BE2C (cell line): ENCODE measurements at regions not wholly inside any gene's neighbourhood (a gene's known extent, or its start where the extent isn't known, plus 50 kb on each side); places are given as distances from the start of the nearest gene placed in this dataset.

Experiments used
- DNase-seq: peaks from one replicate; pipeline ENCODE4 v3.0.0-alpha.2; 2020
- H3K27me3 ChIP-seq: fragments of 250-450 bp; sonication (Bioruptor Pico); 2 replicates; pipeline ENCODE4 v1.5.1; 2020; ENCODE audit warnings: mild to moderate bottlenecking
- H3K36me3 ChIP-seq: fragments of 250-450 bp; sonication (Bioruptor Pico); 2 replicates; pipeline ENCODE4 v1.5.1; 2020; ENCODE audit warnings: mild to moderate bottlenecking
- H3K4me1 ChIP-seq: fragments of 250-450 bp; sonication (Bioruptor Pico); 2 replicates; pipeline ENCODE4 v1.5.1; 2020
- H3K4me3 ChIP-seq: 2 replicates; pipeline ENCODE4 v1.5.1; 2011; ENCODE audit warnings: low read depth, low read length
- H3K9me3 ChIP-seq: fragments of 250-450 bp; sonication (Bioruptor Pico); 2 replicates; pipeline ENCODE4 v1.5.1; 2020
- CTCF ChIP-seq: IDR thresholded peaks from 2 replicates; pipeline ENCODE4 v1.5.1; 2012; ENCODE audit warnings: mild to moderate bottlenecking, low read depth, low read length

GRCh38 chr18:51778115-51778514 is 561.9 kb upstream of the DCC start:
- no peak for DNase-seq
- no peak for TF ChIP-seq CTCF
- no peaks in the 10 kb centered on the region for H3K4me1 ChIP-seq
- H3K27me3 ChIP-seq: no peaks in the 10 kb centered on the region
- H3K36me3 ChIP-seq: no peaks in the 10 kb centered on the region
- H3K4me3 ChIP-seq: no peak overlapping the region
- H3K9me3 ChIP-seq: no peaks in the 10 kb centered on the region

GRCh38 chr18:51789871-51790270 is 550.1 kb upstream of the DCC start:
- no peak for DNase-seq

GRCh38 chr18:51801514-51801913 is 538.5 kb upstream of the DCC start:
- Histone ChIP-seq H3K27me3 (no peaks in the 10 kb centered on the region), H3K9me3 (no peaks in the 10 kb centered on the region), H3K36me3 (no peaks in the 10 kb centered on the region), H3K4me1 (no peaks in the 10 kb centered on the region), H3K4me3 (no peak overlapping the region)
- no peak for DNase-seq
- no peak for TF ChIP-seq CTCF

More at GRCh38 chr18:51789871-51790270, 550.1 kb upstream of the DCC start:
- no peaks in the 10 kb centered on the region for H3K27me3 ChIP-seq
- H3K4me1 ChIP-seq: no peaks in the 10 kb centered on the region
- no peak for TF ChIP-seq CTCF
- H3K36me3 ChIP-seq: no peaks in the 10 kb centered on the region
- H3K4me3 ChIP-seq: no peak overlapping the region
- H3K9me3 ChIP-seq: no peaks in the 10 kb centered on the region

- peak; percentile 29 for DNase-seq
- Histone ChIP-seq H3K36me3 (no peaks in the 10 kb centered on the region), H3K9me3 (no peaks in the 10 kb centered on the region), H3K27me3 (no peaks in the 10 kb centered on the region), H3K4me3 (no peak overlapping the region), H3K4me1 (no peaks in the 10 kb centered on the region)
- TF ChIP-seq CTCF: no peak
Measured at GRCh38 chr18:51802569-51803428, 537.2 kb upstream of the DCC start.

GRCh38 chr18:51807336-51807735 is 532.7 kb upstream of the DCC start:
- TF ChIP-seq CTCF: no peak
- Histone ChIP-seq H3K4me1 (no peaks in the 10 kb centered on the region), H3K4me3 (no peak overlapping the region), H3K27me3 (no peaks in the 10 kb centered on the region), H3K9me3 (no peaks in the 10 kb centered on the region), H3K36me3 (no peaks in the 10 kb centered on the region)
- no peak for DNase-seq

- no peaks in the 10 kb centered on the region for H3K36me3 ChIP-seq
- H3K9me3 ChIP-seq: no peaks in the 10 kb centered on the region
- TF ChIP-seq CTCF: no peak
- H3K4me3 ChIP-seq: no peak overlapping the region
- no peaks in the 10 kb centered on the region for H3K27me3 ChIP-seq
- no peak for DNase-seq
- no peaks in the 10 kb centered on the region for H3K4me1 ChIP-seq
Measured at GRCh38 chr18:51811883-51812282, 528.1 kb upstream of the DCC start.
